ENCODE measurements at regions not wholly inside any gene's neighbourhood (a gene's known extent, or its start where the extent isn't known, plus 50 kb on each side); places are given as distances from the start of the nearest gene placed in this dataset.

- DNase-seq: no peak
- H3K27me3 Mint-ChIP-seq: peaks cover 3% of the 10 kb centered on the region
- no peaks in the 10 kb centered on the region for H3K4me1 Mint-ChIP-seq
- CTCF ChIA-PET: interaction anchor here (0.6 kb wide), 1 partner anchor 14 kb away, joined by 5 read pairs; no protein-coding TSS in a partner anchor
- no peaks in the 10 kb centered on the region for H3K36me3 Mint-ChIP-seq
- H3K9me3 Mint-ChIP-seq: no peaks in the 10 kb centered on the region
- no peak overlapping the region for H3K27ac Mint-ChIP-seq
- no peak overlapping the region for H3K4me3 Mint-ChIP-seq
Measured at GRCh38 chr13:36750046-36750445, 69.0 kb upstream of the RFXAP start.

- DNase-seq: no peak
- CTCF ChIA-PET: interaction anchor here (0.6 to 1.9 kb wide), 2 partner anchors 14 to 15 kb away, joined by 5 to 6 read pairs; no protein-coding TSS in a partner anchor
- H3K4me3 Mint-ChIP-seq: no peak overlapping the region
- no peak overlapping the region for H3K27ac Mint-ChIP-seq
- H3K9me3 Mint-ChIP-seq: no peaks in the 10 kb centered on the region
- H3K36me3 Mint-ChIP-seq: no peaks in the 10 kb centered on the region
- H3K27me3 Mint-ChIP-seq: peaks cover 6% of the 10 kb centered on the region
- no peaks in the 10 kb centered on the region for H3K4me1 Mint-ChIP-seq
Measured at GRCh38 chr13:36750461-36750860, 68.6 kb upstream of the RFXAP start.

GRCh38 chr13:36750946-36751345 is 68.1 kb upstream of the RFXAP start:
- Mint-ChIP-seq H3K4me1 (no peaks in the 10 kb centered on the region), H3K36me3 (no peaks in the 10 kb centered on the region), H3K9me3 (no peaks in the 10 kb centered on the region), H3K27ac (no peak overlapping the region), H3K4me3 (no peak overlapping the region), H3K27me3 (peaks cover 4% of the 10 kb centered on the region)
- CTCF ChIA-PET: interaction anchor here (1.9 kb wide), 1 partner anchor 15 kb away, joined by 6 read pairs; no protein-coding TSS in a partner anchor
- no peak for DNase-seq

GRCh38 chr13:36752673-36753072 is 66.3 kb upstream of the RFXAP start:
- DNase-seq: no peak
- CTCF ChIA-PET: no interaction called here
- Mint-ChIP-seq H3K27me3 (peaks cover 4% of the 10 kb centered on the region), H3K4me1 (no peaks in the 10 kb centered on the region), H3K9me3 (no peaks in the 10 kb centered on the region), H3K36me3 (no peaks in the 10 kb centered on the region), H3K27ac (no peak overlapping the region), H3K4me3 (no peak overlapping the region)

GRCh38 chr13:36753176-36753575 is 65.8 kb upstream of the RFXAP start:
- Mint-ChIP-seq H3K9me3 (no peaks in the 10 kb centered on the region), H3K27me3 (peaks cover 4% of the 10 kb centered on the region), H3K4me1 (no peaks in the 10 kb centered on the region), H3K4me3 (no peak overlapping the region), H3K27ac (no peak overlapping the region), H3K36me3 (no peaks in the 10 kb centered on the region)
- CTCF ChIA-PET: no interaction called here
- DNase-seq: no peak

GRCh38 chr13:36758345-36758744 is 60.7 kb upstream of the RFXAP start:
- Mint-ChIP-seq H3K36me3 (no peaks in the 10 kb centered on the region), H3K27ac (no peak overlapping the region), H3K4me3 (no peak overlapping the region), H3K27me3 (peaks cover 6% of the 10 kb centered on the region), H3K9me3 (no peaks in the 10 kb centered on the region), H3K4me1 (no peaks in the 10 kb centered on the region)
- no peak for DNase-seq
- CTCF ChIA-PET: no interaction called here

GRCh38 chr13:36763126-36763722 is 55.8 kb upstream of the RFXAP start:
- Mint-ChIP-seq H3K9me3 (peaks cover 5% of the 10 kb centered on the region), H3K27ac (no peak overlapping the region), H3K4me3 (no peak overlapping the region), H3K36me3 (no peaks in the 10 kb centered on the region), H3K27me3 (peaks cover 3% of the 10 kb centered on the region), H3K4me1 (no peaks in the 10 kb centered on the region)
- CTCF ChIA-PET: no interaction called here
- no peak for DNase-seq

GRCh38 chr13:36764536-36764935 is 54.5 kb upstream of the RFXAP start:
- CTCF ChIA-PET: no interaction called here
- H3K27me3 Mint-ChIP-seq: peaks cover 3% of the 10 kb centered on the region

GRCh38 chr13:36764957-36765356 is 54.1 kb upstream of the RFXAP start:
- CTCF ChIA-PET: no interaction called here
- Mint-ChIP-seq H3K27me3 (peaks cover 3% of the 10 kb centered on the region), H3K9me3 (peaks cover 5% of the 10 kb centered on the region), H3K4me3 (no peak overlapping the region), H3K27ac (no peak overlapping the region), H3K4me1 (no peaks in the 10 kb centered on the region), H3K36me3 (no peaks in the 10 kb centered on the region)
- no peak for DNase-seq

More at GRCh38 chr13:36764536-36764935, 54.5 kb upstream of the RFXAP start:
- H3K27ac Mint-ChIP-seq: no peak overlapping the region
- no peaks in the 10 kb centered on the region for H3K4me1 Mint-ChIP-seq
- peaks cover 5% of the 10 kb centered on the region for H3K9me3 Mint-ChIP-seq
- no peak for DNase-seq
- no peak overlapping the region for H3K4me3 Mint-ChIP-seq
- no peaks in the 10 kb centered on the region for H3K36me3 Mint-ChIP-seq

GRCh38 chr13:36766295-36766694 is 52.7 kb upstream of the RFXAP start:
- H3K36me3 Mint-ChIP-seq: no peaks in the 10 kb centered on the region
- no peaks in the 10 kb centered on the region for H3K4me1 Mint-ChIP-seq
- peaks cover 5% of the 10 kb centered on the region for H3K9me3 Mint-ChIP-seq
- H3K4me3 Mint-ChIP-seq: no peak overlapping the region
- H3K27ac Mint-ChIP-seq: no peak overlapping the region
- DNase-seq: no peak
- CTCF ChIA-PET: no interaction called here
- peaks cover 3% of the 10 kb centered on the region for H3K27me3 Mint-ChIP-seq

- CTCF ChIA-PET: no interaction called here
- Mint-ChIP-seq H3K36me3 (no peaks in the 10 kb centered on the region), H3K27me3 (peaks cover 3% of the 10 kb centered on the region), H3K27ac (no peak overlapping the region), H3K4me3 (no peak overlapping the region), H3K9me3 (peaks cover 5% of the 10 kb centered on the region), H3K4me1 (no peaks in the 10 kb centered on the region)
- no peak for DNase-seq
Measured at GRCh38 chr13:36767276-36767675, 51.7 kb upstream of the RFXAP start.

GRCh38 chr13:36769126-36769525 is 49.9 kb upstream of the RFXAP start:
- Mint-ChIP-seq H3K4me3 (no peak overlapping the region), H3K27ac (no peak overlapping the region), H3K9me3 (peaks cover 5% of the 10 kb centered on the region), H3K4me1 (no peaks in the 10 kb centered on the region), H3K36me3 (no peaks in the 10 kb centered on the region), H3K27me3 (no peaks in the 10 kb centered on the region)
- no peak for DNase-seq
- CTCF ChIA-PET: no interaction called here
